Natural killer cell (primary cell): ENCODE measurements at regions not wholly inside any gene's neighbourhood (a gene's known extent, or its start where the extent isn't known, plus 50 kb on each side); places are given as distances from the start of the nearest gene placed in this dataset.

ENCODE experiments used
- ATAC-seq, 3 donors: fragments of 150-1000 bp in 2 of 3; fragments of 200-7000 bp in 1 of 3; cut with Tn5 transposase; 1 replicate in 1 of 3; 2 replicates in 2 of 3; pipeline ENCODE4 v1.10.0; 2021; ENCODE audit warnings: mild to moderate bottlenecking in 2 of 3, moderate library complexity in 2 of 3
- DNase-seq, 2 donors: peaks; one replicate each; pipeline versions ENCODE4 v3.0.0 to v3.0.0-alpha.2; 2013 to 2021; ENCODE audit warnings: mixed read lengths in 1 of 2
- H3K27ac ChIP-seq: one replicate; pipeline ENCODE4 v1.5.1; 2013; ENCODE audit warnings: mild to moderate bottlenecking, low read length
- H3K27me3 ChIP-seq: one replicate; pipeline ENCODE4 v1.6.1; 2013; ENCODE audit warnings: low read length; ENCODE audit not compliant: control insufficient read depth, insufficient read depth
- H3K36me3 ChIP-seq: one replicate; pipeline ENCODE4 v1.6.1; 2013; ENCODE audit warnings: low read length; ENCODE audit not compliant: control insufficient read depth, insufficient read depth
- H3K4me1 ChIP-seq: one replicate; pipeline ENCODE4 v1.6.1; 2013; ENCODE audit warnings: low read length; ENCODE audit not compliant: control insufficient read depth, insufficient read depth
- H3K4me3 ChIP-seq: one replicate; pipeline ENCODE4 v1.5.1; 2013; ENCODE audit warnings: low read length
- H3K9me3 ChIP-seq: one replicate; pipeline ENCODE4 v1.6.1; 2013; ENCODE audit warnings: low read length; ENCODE audit not compliant: control insufficient read depth, insufficient read depth
- H3K27ac Mint-ChIP-seq, 2 donors: one replicate each; pipeline ENCODE4 v1.8.0; 2022; ENCODE audit warnings: mild to moderate bottlenecking in 2 of 2, mixed read lengths in 2 of 2, moderate library complexity in 1 of 2
- H3K27me3 Mint-ChIP-seq, 2 donors: one replicate each; pipeline ENCODE4 v1.8.0; 2022; ENCODE audit warnings: low read depth in 2 of 2, mixed read lengths in 2 of 2
- H3K36me3 Mint-ChIP-seq: one replicate; pipeline ENCODE4 v1.8.0; 2022; ENCODE audit warnings: mixed read lengths
- H3K4me1 Mint-ChIP-seq, 2 donors: one replicate each; pipeline ENCODE4 v1.8.0; 2022; ENCODE audit warnings: mixed read lengths in 2 of 2
- H3K4me3 Mint-ChIP-seq: one replicate; pipeline ENCODE4 v1.8.0; 2022; ENCODE audit warnings: mild to moderate bottlenecking, moderate library complexity, mixed read lengths
- H3K9me3 Mint-ChIP-seq, 2 donors: one replicate each; pipeline ENCODE4 v1.8.0; 2022; ENCODE audit warnings: mixed read lengths in 2 of 2
- WGBS: methylation state at CpG from one replicate; pipeline ENCODE4 v1.1.7; 2013; ENCODE audit warnings: missing lambda C conversion rate; ENCODE audit not compliant: insufficient coverage; 5-methylcytosine and 5-hydroxymethylcytosine counted together
- intact Hi-C: fragments of 100-400 bp; cut with micrococcal nuclease; formaldehyde crosslinking; loops from one replicate; pipeline ENCODE4 v1.14.2; 2022
- TF ChIP-seq, protein P1 (sequence below): fragments of 200-600 bp; IDR thresholded peaks from one replicate; pipeline ENCODE4 v1.8.0; 2022; ENCODE audit warnings: antibody characterized with exemption

DNA sequence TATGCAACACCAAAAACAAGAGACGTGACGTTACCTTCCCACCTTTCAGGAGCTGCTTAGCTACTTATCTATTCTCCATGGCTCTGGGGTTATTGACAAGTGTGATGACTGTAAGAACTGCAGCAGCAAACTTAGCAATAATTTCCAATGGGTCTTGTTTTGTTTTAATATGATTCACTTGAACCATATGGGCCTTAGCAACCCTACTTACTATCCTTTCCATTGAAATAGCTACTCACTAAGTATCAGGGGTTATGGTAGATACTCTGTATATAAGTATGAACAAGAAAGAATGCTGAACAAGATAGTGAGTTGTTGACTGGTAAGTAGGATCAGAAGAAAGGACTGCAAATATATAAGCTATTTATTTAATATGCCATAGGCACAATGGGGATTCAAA, 69.3 kb upstream of the BBX start:
- no peak for ATAC-seq
- H3K36me3 Mint-ChIP-seq: no peaks in the 10 kb centered on the region
- WGBS: 88% methylated on average over 2 of the region's 2 CpGs
- no peaks in the 10 kb centered on the region for H3K4me1 Mint-ChIP-seq
- H3K27me3 Mint-ChIP-seq: peaks cover 6 to 7% of the 10 kb centered on the region in 2 donors
- TF ChIP-seq, protein P1, sequence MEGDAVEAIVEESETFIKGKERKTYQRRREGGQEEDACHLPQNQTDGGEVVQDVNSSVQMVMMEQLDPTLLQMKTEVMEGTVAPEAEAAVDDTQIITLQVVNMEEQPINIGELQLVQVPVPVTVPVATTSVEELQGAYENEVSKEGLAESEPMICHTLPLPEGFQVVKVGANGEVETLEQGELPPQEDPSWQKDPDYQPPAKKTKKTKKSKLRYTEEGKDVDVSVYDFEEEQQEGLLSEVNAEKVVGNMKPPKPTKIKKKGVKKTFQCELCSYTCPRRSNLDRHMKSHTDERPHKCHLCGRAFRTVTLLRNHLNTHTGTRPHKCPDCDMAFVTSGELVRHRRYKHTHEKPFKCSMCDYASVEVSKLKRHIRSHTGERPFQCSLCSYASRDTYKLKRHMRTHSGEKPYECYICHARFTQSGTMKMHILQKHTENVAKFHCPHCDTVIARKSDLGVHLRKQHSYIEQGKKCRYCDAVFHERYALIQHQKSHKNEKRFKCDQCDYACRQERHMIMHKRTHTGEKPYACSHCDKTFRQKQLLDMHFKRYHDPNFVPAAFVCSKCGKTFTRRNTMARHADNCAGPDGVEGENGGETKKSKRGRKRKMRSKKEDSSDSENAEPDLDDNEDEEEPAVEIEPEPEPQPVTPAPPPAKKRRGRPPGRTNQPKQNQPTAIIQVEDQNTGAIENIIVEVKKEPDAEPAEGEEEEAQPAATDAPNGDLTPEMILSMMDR: no peak
- H3K9me3 Mint-ChIP-seq: no peaks in the 10 kb centered on the region
- no peak overlapping the region for H3K4me3 Mint-ChIP-seq
- H3K27ac Mint-ChIP-seq: no peak overlapping the region
- no peaks in the 10 kb centered on the region for H3K4me1 ChIP-seq
- no peak overlapping the region for H3K4me3 ChIP-seq
- no peaks in the 10 kb centered on the region for H3K9me3 ChIP-seq
- no peak for DNase-seq
- H3K36me3 ChIP-seq: no peaks in the 10 kb centered on the region
- no peaks in the 10 kb centered on the region for H3K27me3 ChIP-seq
- intact Hi-C loops: no loop called here
- H3K27ac ChIP-seq: no peak overlapping the region

DNA sequence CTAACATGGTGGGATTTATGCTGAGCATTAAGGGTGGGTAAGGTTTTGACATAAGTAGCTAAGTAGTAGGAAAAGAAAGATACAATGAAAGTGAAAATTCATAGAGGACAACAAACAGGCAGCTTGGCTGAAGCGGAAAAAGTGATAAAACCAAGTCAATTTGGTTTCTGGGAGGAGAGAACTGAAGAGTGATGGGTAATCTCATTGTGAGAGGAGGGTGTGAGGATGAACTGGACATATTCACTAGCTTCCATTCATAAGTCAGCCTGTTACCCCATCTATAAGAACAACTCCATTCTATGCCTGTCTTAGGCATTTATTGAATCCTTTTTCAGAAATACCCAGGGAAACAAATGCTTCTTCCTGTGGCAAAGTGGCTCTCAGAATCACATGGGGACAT, 67.1 kb upstream of the BBX start:
- no peak for ATAC-seq
- H3K27me3 Mint-ChIP-seq: peaks cover 6 to 7% of the 10 kb centered on the region in 2 donors

GRCh38 chr3:107456501-107456900, 66.3 kb upstream of the BBX start:
- TF ChIP-seq, protein P1: no peak

More for the DNA sequence above, 67.1 kb upstream of the BBX start:
- H3K36me3 Mint-ChIP-seq: no peaks in the 10 kb centered on the region
- intact Hi-C loops: no loop called here
- Histone ChIP-seq H3K27ac (no peak overlapping the region), H3K36me3 (no peaks in the 10 kb centered on the region), H3K4me1 (no peaks in the 10 kb centered on the region), H3K4me3 (no peak overlapping the region), H3K9me3 (no peaks in the 10 kb centered on the region), H3K27me3 (no peaks in the 10 kb centered on the region)
- no peaks in the 10 kb centered on the region for H3K4me1 Mint-ChIP-seq
- H3K27ac Mint-ChIP-seq: no peak overlapping the region
- H3K4me3 Mint-ChIP-seq: no peak overlapping the region
- WGBS: 94% methylated on average over 1 of the region's 1 CpG
- TF ChIP-seq, protein P1: no peak
- no peak for DNase-seq
- H3K9me3 Mint-ChIP-seq: no peaks in the 10 kb centered on the region

GRCh38 chr3:107458871-107459270, 63.9 kb upstream of the BBX start:
- no peak overlapping the region for H3K27ac Mint-ChIP-seq
- H3K9me3 Mint-ChIP-seq: no peaks in the 10 kb centered on the region
- H3K4me3 ChIP-seq: no peak overlapping the region
- H3K36me3 ChIP-seq: no peaks in the 10 kb centered on the region
- intact Hi-C loops: no loop called here
- no peak for DNase-seq
- no peaks in the 10 kb centered on the region for H3K4me1 ChIP-seq
- no peaks in the 10 kb centered on the region for H3K36me3 Mint-ChIP-seq
- H3K27ac ChIP-seq: no peak overlapping the region
- ATAC-seq: no peak
- no peaks in the 10 kb centered on the region for H3K4me1 Mint-ChIP-seq
- TF ChIP-seq, protein P1: no peak
- no peaks in the 10 kb centered on the region for H3K9me3 ChIP-seq
- peaks cover 7 to 8% of the 10 kb centered on the region in 2 donors for H3K27me3 Mint-ChIP-seq
- H3K4me3 Mint-ChIP-seq: no peak overlapping the region
- no peaks in the 10 kb centered on the region for H3K27me3 ChIP-seq

More at GRCh38 chr3:107456501-107456900, 66.3 kb upstream of the BBX start:
- peaks cover 6 to 7% of the 10 kb centered on the region in 2 donors for H3K27me3 Mint-ChIP-seq
- H3K4me1 Mint-ChIP-seq: no peaks in the 10 kb centered on the region
- no peaks in the 10 kb centered on the region for H3K9me3 ChIP-seq
- H3K4me3 Mint-ChIP-seq: no peak overlapping the region
- WGBS: 95% methylated on average over 1 of the region's 1 CpG
- no peak overlapping the region for H3K27ac ChIP-seq
- no peak for ATAC-seq
- no peak overlapping the region for H3K27ac Mint-ChIP-seq
- H3K9me3 Mint-ChIP-seq: no peaks in the 10 kb centered on the region
- no peaks in the 10 kb centered on the region for H3K36me3 ChIP-seq
- H3K4me3 ChIP-seq: no peak overlapping the region
- no peaks in the 10 kb centered on the region for H3K27me3 ChIP-seq
- no peak for DNase-seq
- H3K36me3 Mint-ChIP-seq: no peaks in the 10 kb centered on the region
- no peaks in the 10 kb centered on the region for H3K4me1 ChIP-seq
- intact Hi-C loops: no loop called here
